GM23248 (cell line): ENCODE measurements at regions not wholly inside any gene's neighbourhood (a gene's known extent, or its start where the extent isn't known, plus 50 kb on each side); places are given as distances from the start of the nearest gene placed in this dataset.

ENCODE experiments used
- EZH2 ChIP-seq: fragments of 200-600 bp; sonication (generic); IDR thresholded peaks from 2 replicates; pipeline ENCODE4 v1.6.1; 2018; ENCODE audit warnings: antibody characterized with exemption, mild to moderate bottlenecking; ENCODE audit not compliant: insufficient read depth, poor library complexity, severe bottlenecking
- EZH2phosphoT487 ChIP-seq: fragments of 200-600 bp; sonication (generic); IDR thresholded peaks from 2 replicates; pipeline ENCODE4 v1.6.1; 2018; ENCODE audit warnings: antibody characterized with exemption, moderate library complexity, mild to moderate bottlenecking, low read depth; ENCODE audit not compliant: insufficient read depth

DNA sequence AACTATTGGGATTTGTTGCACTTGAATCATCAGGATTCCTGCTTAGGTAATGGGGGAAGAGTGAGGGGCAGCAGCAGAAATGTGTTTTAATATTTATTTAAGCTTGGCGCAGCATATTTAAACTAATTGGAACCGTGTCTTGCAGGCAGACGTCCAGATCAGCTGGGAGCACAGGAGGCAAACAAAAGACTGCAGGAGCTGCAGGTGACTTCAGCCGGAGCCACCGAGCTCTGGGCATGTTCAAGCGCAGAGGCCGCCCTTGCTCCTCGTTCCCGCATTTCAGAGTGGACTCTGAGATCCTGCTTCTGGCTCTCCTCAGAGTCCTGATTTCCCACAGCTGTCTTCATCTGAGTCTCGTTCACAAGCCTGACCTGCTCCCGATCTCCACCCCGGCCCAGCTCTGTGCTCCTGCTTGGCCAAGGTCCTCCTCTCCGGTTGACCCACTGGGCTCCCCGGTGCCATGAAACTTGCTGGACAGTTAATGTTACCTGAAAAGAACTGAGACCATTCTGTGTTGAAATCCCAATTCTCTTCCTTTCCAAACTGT is 475.5 kb downstream of the SOX11 start:
- no peak for TF ChIP-seq EZH2
- TF ChIP-seq EZH2phosphoT487, result no peak
